Thoracic aorta (tissue), 2 donors: ENCODE measurements at regions not wholly inside any gene's neighbourhood (a gene's known extent, or its start where the extent isn't known, plus 50 kb on each side); places are given as distances from the start of the nearest gene placed in this dataset.

Source experiments
- ATAC-seq: fragments of 150-250 bp; one replicate; pipeline ENCODE4 v1.8.0; 2017; ENCODE audit warnings: low read depth; ENCODE audit not compliant: insufficient number of reproducible peaks, low FRiP score
- DNase-seq: peaks from one replicate; pipeline ENCODE4 v3.0.0-alpha.2; 2020; ENCODE audit warnings: low spot score
- H3K27ac ChIP-seq, 2 donors: fragments of 200-600 bp; sonication (generic); 1 replicate in 1 of 2; 2 replicates in 1 of 2; pipeline ENCODE4 v1.5.1; 2016; ENCODE audit warnings: mild to moderate bottlenecking in 2 of 2, moderate library complexity in 2 of 2
- H3K27me3 ChIP-seq: fragments of 200-600 bp; sonication (generic); replicated peaks from 2 replicates; pipeline ENCODE4 v1.6.0; 2016; ENCODE audit warnings: mild to moderate bottlenecking; ENCODE audit not compliant: insufficient read depth
- H3K36me3 ChIP-seq: fragments of 200-600 bp; sonication (generic); one replicate; pipeline ENCODE4 v1.5.1; 2016
- H3K4me1 ChIP-seq, 2 donors: fragments of 200-600 bp; sonication (generic); 1 replicate in 1 of 2; 2 replicates in 1 of 2; pipeline versions ENCODE4 v1.5.1 to v1.6.0; 2016; ENCODE audit warnings: low read depth in 2 of 2, mild to moderate bottlenecking in 1 of 2; ENCODE audit not compliant: control insufficient read depth in 1 of 2
- H3K4me3 ChIP-seq: fragments of 200-600 bp; sonication (generic); 2 replicates; pipeline ENCODE4 v1.5.1; 2016; ENCODE audit warnings: mild to moderate bottlenecking
- H3K9me3 ChIP-seq: fragments of 200-600 bp; sonication (generic); 2 replicates; pipeline ENCODE4 v1.5.1; 2016
- CTCF ChIP-seq: fragments of 200-600 bp; sonication (generic); IDR thresholded peaks from one replicate; pipeline ENCODE4 v1.5.1; 2019; ENCODE audit warnings: antibody characterized with exemption

DNA sequence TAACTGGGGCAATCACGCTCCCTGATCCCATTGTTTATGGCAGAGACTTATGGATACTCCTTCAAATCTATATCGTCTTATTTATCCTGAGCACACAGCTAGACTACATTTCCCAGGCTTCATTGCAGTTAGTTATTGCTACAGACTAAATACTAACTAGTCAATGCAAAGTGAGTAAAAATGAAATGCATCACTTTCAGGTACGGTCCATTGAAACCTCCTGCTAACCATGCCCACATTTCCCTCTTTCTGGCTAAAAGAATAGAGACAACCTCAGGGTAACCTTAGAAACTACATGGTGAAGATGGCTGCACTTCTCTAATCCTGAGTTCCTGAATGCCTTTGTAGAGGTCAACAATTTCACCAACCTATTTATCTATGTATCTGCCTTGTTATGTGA, 437.4 kb downstream of the EPHA4 start:
- no peak for ATAC-seq
- Histone ChIP-seq H3K27ac (no peak overlapping the region), H3K4me1 (no peaks in the 10 kb centered on the region), H3K36me3 (no peaks in the 10 kb centered on the region), H3K4me3 (no peak overlapping the region), H3K27me3 (no peaks in the 10 kb centered on the region), H3K9me3 (no peaks in the 10 kb centered on the region)
- TF ChIP-seq CTCF = no peak
- DNase-seq = no peak

GRCh38 chr2:221135699-221136098, 436.4 kb downstream of the EPHA4 start:
- no peak for ATAC-seq
- H3K4me1 ChIP-seq = no peaks in the 10 kb centered on the region
- no peak for TF ChIP-seq CTCF
- no peak for DNase-seq
- H3K27ac ChIP-seq = no peak overlapping the region
- H3K9me3 ChIP-seq = no peaks in the 10 kb centered on the region
- H3K27me3 ChIP-seq = no peaks in the 10 kb centered on the region
- H3K4me3 ChIP-seq = no peak overlapping the region
- no peaks in the 10 kb centered on the region for H3K36me3 ChIP-seq

GRCh38 chr2:221137385-221137784, 434.7 kb downstream of the EPHA4 start:
- no peak for TF ChIP-seq CTCF
- Histone ChIP-seq H3K27ac (no peak overlapping the region), H3K4me1 (no peaks in the 10 kb centered on the region), H3K36me3 (no peaks in the 10 kb centered on the region), H3K4me3 (no peak overlapping the region), H3K9me3 (no peaks in the 10 kb centered on the region), H3K27me3 (no peaks in the 10 kb centered on the region)
- no peak for ATAC-seq
- DNase-seq = no peak

DNA sequence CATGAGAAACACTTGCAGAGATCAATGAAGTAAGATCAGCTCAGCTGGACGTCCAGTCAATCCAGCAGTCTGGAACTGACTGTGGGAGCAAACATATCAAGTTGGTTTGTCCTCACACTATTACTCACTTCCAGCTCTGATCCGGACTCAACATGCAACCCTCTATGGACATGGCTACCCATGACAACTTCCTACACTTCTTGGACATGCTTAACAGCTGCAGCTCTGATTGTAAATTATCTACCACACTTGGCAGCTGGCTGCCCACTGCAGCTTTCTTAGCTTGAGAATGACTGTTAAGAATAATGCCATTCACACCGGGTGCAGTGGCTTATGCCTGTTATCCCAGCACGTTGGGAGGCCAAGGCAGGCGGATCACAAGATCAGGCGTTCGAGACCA, 429.8 kb downstream of the EPHA4 start:
- H3K4me1 ChIP-seq = no peaks in the 10 kb centered on the region
- H3K9me3 ChIP-seq = no peaks in the 10 kb centered on the region
- ATAC-seq = no peak
- no peak overlapping the region for H3K4me3 ChIP-seq
- no peak for DNase-seq
- H3K27ac ChIP-seq = no peak overlapping the region
- no peak for TF ChIP-seq CTCF
- no peaks in the 10 kb centered on the region for H3K27me3 ChIP-seq
- no peaks in the 10 kb centered on the region for H3K36me3 ChIP-seq

DNA sequence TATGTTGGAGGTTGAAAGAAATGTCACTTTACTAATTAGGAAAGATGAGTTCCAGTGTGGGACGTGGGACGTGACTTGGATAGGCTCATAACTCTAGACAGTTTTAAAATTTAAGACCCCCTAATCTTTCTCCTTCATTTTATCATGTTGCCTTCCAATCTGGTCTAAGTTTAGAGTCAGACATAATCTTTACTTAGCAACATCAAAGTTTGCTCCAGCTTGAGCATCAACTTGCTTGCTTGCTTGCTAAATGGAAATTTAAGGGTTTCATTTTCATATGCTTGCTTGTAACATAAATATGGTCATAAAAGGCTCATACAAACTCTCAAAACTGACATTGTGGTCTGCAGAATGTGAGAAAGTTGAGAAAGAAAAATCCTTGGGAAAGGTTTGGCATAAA, 428.9 kb downstream of the EPHA4 start:
- Histone ChIP-seq H3K27me3 (no peaks in the 10 kb centered on the region), H3K27ac (no peak overlapping the region), H3K4me3 (no peak overlapping the region), H3K36me3 (no peaks in the 10 kb centered on the region), H3K4me1 (no peaks in the 10 kb centered on the region), H3K9me3 (no peaks in the 10 kb centered on the region)
- DNase-seq (no peak), ATAC-seq (no peak)
- no peak for TF ChIP-seq CTCF
